ENCODE measurements at regions not wholly inside any gene's neighbourhood (a gene's known extent, or its start where the extent isn't known, plus 50 kb on each side); places are given as distances from the start of the nearest gene placed in this dataset.

DNA sequence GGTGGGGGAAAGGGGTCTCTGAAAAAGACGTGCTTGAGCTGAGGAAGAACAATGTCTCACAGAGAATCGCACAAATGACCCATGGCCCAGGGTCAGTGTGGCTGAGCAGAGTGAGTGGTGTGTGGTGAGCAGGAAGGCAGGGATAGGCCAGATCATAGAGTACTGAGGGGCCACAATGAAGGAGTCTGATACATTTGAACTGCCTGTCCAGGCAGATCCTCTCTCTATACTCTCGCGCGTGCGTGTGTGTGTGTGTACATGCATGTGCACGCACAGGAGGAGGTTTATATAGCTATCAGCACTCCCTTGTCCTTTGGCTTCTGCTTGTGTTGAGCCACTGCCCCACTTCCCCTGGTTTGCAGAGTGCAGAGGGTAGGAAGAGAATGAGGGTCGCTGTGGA, 294.0 kb downstream of the ZNF608 start (continued):
- TF ChIP-seq EGR1 (IDR thresholded peaks at IDR 0.05; ENCODE audit: borderline replicate concordance, low read depth, low read length) (no peak), SAP30 (IDR thresholded peaks at IDR 0.05; ENCODE audit: insufficient read depth, insufficient replicate concordance, low read length) (no peak), SIX5 (IDR thresholded peaks at IDR 0.05; ENCODE audit: low read depth, low read length) (no peak), NRF1 (IDR thresholded peaks at IDR 0.05; ENCODE audit: low read depth, low read length) (no peak)

Data from H1 (cell line).